ENCODE measurements at regions not wholly inside any gene's neighbourhood (a gene's known extent, or its start where the extent isn't known, plus 50 kb on each side); places are given as distances from the start of the nearest gene placed in this dataset.

GRCh38 chr3:171526146-171526545 is 65.9 kb upstream of the TNIK start:
- no peak for TF ChIP-seq CTCF (conservative IDR thresholded peaks at IDR 0.05; ENCODE audit: low read length)
- no peak for TF ChIP-seq EZH2phosphoT487 (IDR thresholded peaks at IDR 0.05; ENCODE audit: borderline replicate concordance)

GRCh38 chr3:171525437-171525836 is 65.2 kb upstream of the TNIK start:
- Histone ChIP-seq H3K9me2 (replicated peaks; ENCODE audit: low read depth, low read length) (no peaks in the 10 kb centered on the region), H3K36me3 (ENCODE audit: insufficient read depth, low read length) (no peaks in the 10 kb centered on the region), H3K27me3 (ENCODE audit: insufficient read depth, low read length, poor library complexity, severe bottlenecking) (no peaks in the 10 kb centered on the region), H3K4me3 (ENCODE audit: low read length, poor library complexity, severe bottlenecking) (no peak overlapping the region), H3K4me2 (ENCODE audit: low read depth, low read length, poor library complexity, severe bottlenecking) (no peak overlapping the region), H3K79me2 (ENCODE audit: insufficient read depth, low read length) (no peaks in the 10 kb centered on the region), H4K20me1 (ENCODE audit: insufficient read depth, low read length, poor library complexity, severe bottlenecking) (no peaks in the 10 kb centered on the region), H3K9me3 (ENCODE audit: insufficient read depth, low read depth, low read length) (no peaks in the 10 kb centered on the region), H2AFZ (ENCODE audit: low read length) (no peak overlapping the region), H3K9ac (ENCODE audit: low read depth, low read length, poor library complexity, severe bottlenecking) (no peak overlapping the region), H3F3A (ENCODE audit: low read depth) (no peaks in the 10 kb centered on the region), H3K4me1 (ENCODE audit: insufficient read depth, low read length, poor library complexity, severe bottlenecking) (no peaks in the 10 kb centered on the region)
- TF ChIP-seq CTCF (conservative IDR thresholded peaks at IDR 0.05; ENCODE audit: low read length) = no peak
- no peak for TF ChIP-seq EZH2phosphoT487 (IDR thresholded peaks at IDR 0.05; ENCODE audit: borderline replicate concordance)

More at GRCh38 chr3:171526146-171526545, 65.9 kb upstream of the TNIK start:
- Histone ChIP-seq H3K27me3 (ENCODE audit: insufficient read depth, low read length, poor library complexity, severe bottlenecking) (no peaks in the 10 kb centered on the region), H3F3A (ENCODE audit: low read depth) (no peaks in the 10 kb centered on the region), H3K4me2 (ENCODE audit: low read depth, low read length, poor library complexity, severe bottlenecking) (no peak overlapping the region), H3K9me3 (ENCODE audit: insufficient read depth, low read depth, low read length) (no peaks in the 10 kb centered on the region), H3K9me2 (replicated peaks; ENCODE audit: low read depth, low read length) (no peaks in the 10 kb centered on the region), H3K4me3 (ENCODE audit: low read length, poor library complexity, severe bottlenecking) (no peak overlapping the region), H3K9ac (ENCODE audit: low read depth, low read length, poor library complexity, severe bottlenecking) (no peak overlapping the region), H3K4me1 (ENCODE audit: insufficient read depth, low read length, poor library complexity, severe bottlenecking) (no peaks in the 10 kb centered on the region), H3K79me2 (ENCODE audit: insufficient read depth, low read length) (no peaks in the 10 kb centered on the region), H3K36me3 (ENCODE audit: insufficient read depth, low read length) (no peaks in the 10 kb centered on the region), H4K20me1 (ENCODE audit: insufficient read depth, low read length, poor library complexity, severe bottlenecking) (no peaks in the 10 kb centered on the region), H2AFZ (ENCODE audit: low read length) (no peak overlapping the region)

- H3K9me2 ChIP-seq (replicated peaks; ENCODE audit: low read depth, low read length) = no peaks in the 10 kb centered on the region
- no peak overlapping the region for H3K9ac ChIP-seq (ENCODE audit: low read depth, low read length, poor library complexity, severe bottlenecking)
- no peaks in the 10 kb centered on the region for H3K36me3 ChIP-seq (ENCODE audit: insufficient read depth, low read length)
- no peak for TF ChIP-seq EZH2phosphoT487 (IDR thresholded peaks at IDR 0.05; ENCODE audit: borderline replicate concordance)
- TF ChIP-seq CTCF (conservative IDR thresholded peaks at IDR 0.05; ENCODE audit: low read length) = no peak
- H3K4me2 ChIP-seq (ENCODE audit: low read depth, low read length, poor library complexity, severe bottlenecking) = no peak overlapping the region
- H3K79me2 ChIP-seq (ENCODE audit: insufficient read depth, low read length) = no peaks in the 10 kb centered on the region
- H3K9me3 ChIP-seq (ENCODE audit: insufficient read depth, low read depth, low read length) = no peaks in the 10 kb centered on the region
- H2AFZ ChIP-seq (ENCODE audit: low read length) = no peak overlapping the region
- no peak overlapping the region for H3K4me3 ChIP-seq (ENCODE audit: low read length, poor library complexity, severe bottlenecking)
- no peaks in the 10 kb centered on the region for H3F3A ChIP-seq (ENCODE audit: low read depth)
- no peaks in the 10 kb centered on the region for H3K27me3 ChIP-seq (ENCODE audit: insufficient read depth, low read length, poor library complexity, severe bottlenecking)
- H4K20me1 ChIP-seq (ENCODE audit: insufficient read depth, low read length, poor library complexity, severe bottlenecking) = no peaks in the 10 kb centered on the region
- no peaks in the 10 kb centered on the region for H3K4me1 ChIP-seq (ENCODE audit: insufficient read depth, low read length, poor library complexity, severe bottlenecking)
Observed at GRCh38 chr3:171524921-171525310, 64.7 kb upstream of the TNIK start.

Data from Loucy (cell line).